Gastrocnemius medialis (tissue), 4 donors: ENCODE measurements at regions not wholly inside any gene's neighbourhood (a gene's known extent, or its start where the extent isn't known, plus 50 kb on each side); places are given as distances from the start of the nearest gene placed in this dataset.

ENCODE experiments used
- ATAC-seq, 2 donors: fragments of 150-250 bp; one replicate each; pipeline ENCODE4 v1.9.1; 2016
- DNase-seq, 2 donors: peaks; one replicate each; pipeline ENCODE4 v3.0.0-alpha.2; 2019
- H3K27ac ChIP-seq, 4 donors: fragments of 200-600 bp; sonication (generic); 1 replicate in 1 of 4; 2 replicates in 3 of 4; pipeline ENCODE4 v1.5.1; 2016 to 2018; ENCODE audit warnings: mild to moderate bottlenecking in 2 of 4, moderate library complexity in 1 of 4
- H3K27me3 ChIP-seq, 3 donors: fragments of 200-600 bp; sonication (generic) in 2 of 3; 1 replicate in 1 of 3; 2 replicates in 2 of 3; pipeline versions ENCODE4 v1.5.1 to v1.6.0; 2016 to 2019; ENCODE audit warnings: mild to moderate bottlenecking in 1 of 3, moderate library complexity in 1 of 3
- H3K36me3 ChIP-seq, 2 donors: fragments of 200-600 bp; sonication (generic) in 1 of 2; one replicate each; pipeline ENCODE4 v1.5.1; 2017 to 2018
- H3K4me1 ChIP-seq, 2 donors: fragments of 200-600 bp; sonication (generic) in 1 of 2; one replicate each; pipeline ENCODE4 v1.5.1; 2016 to 2017; ENCODE audit warnings: mild to moderate bottlenecking in 2 of 2
- H3K4me3 ChIP-seq, 4 donors: fragments of 200-600 bp; sonication (generic) in 3 of 4; 1 replicate in 1 of 4; 2 replicates in 3 of 4; pipeline ENCODE4 v1.5.1; 2016 to 2019; ENCODE audit warnings: mild to moderate bottlenecking in 2 of 4
- H3K9me3 ChIP-seq, 3 donors: fragments of 200-600 bp; sonication (generic) in 2 of 3; 1 replicate in 1 of 3; 2 replicates in 2 of 3; pipeline ENCODE4 v1.5.1; 2016 to 2019
- POLR2A ChIP-seq, 2 donors: fragments of 450-650 bp; IDR thresholded peaks; one replicate each; pipeline ENCODE4 v1.6.1; 2017; ENCODE audit warnings: antibody characterized with exemption in 2 of 2, mild to moderate bottlenecking in 2 of 2, moderate library complexity in 2 of 2
- in situ Hi-C, 4 donors: fragments of 200-750 bp; cut with MboI; loops; one replicate each; pipeline versions ENCODE4 v1.15.0 to v1.8.0; 2017; ENCODE audit warnings: low sequenced_read_pairs in 4 of 4
- intact Hi-C: fragments of 100-400 bp; cut with DNase I; formaldehyde crosslinking; loops from one replicate; pipeline ENCODE4 v1.15.1; 2023; ENCODE audit warnings: low total_unique reads
- TF ChIP-seq, protein P1 (sequence below), 5 experiments: fragments of 450-650 bp in 3 of 5; fragments of 200-600 bp in 2 of 5; sonication (generic) in 2 of 5; IDR thresholded peaks in 4 of 5; conservative IDR thresholded peaks in 1 of 5; 1 replicate in 4 of 5; 2 replicates in 1 of 5; pipeline ENCODE4 v1.5.1; 2016 to 2019; ENCODE audit warnings: antibody characterized with exemption in 5 of 5, mild to moderate bottlenecking in 3 of 5, moderate library complexity in 3 of 5

DNA sequence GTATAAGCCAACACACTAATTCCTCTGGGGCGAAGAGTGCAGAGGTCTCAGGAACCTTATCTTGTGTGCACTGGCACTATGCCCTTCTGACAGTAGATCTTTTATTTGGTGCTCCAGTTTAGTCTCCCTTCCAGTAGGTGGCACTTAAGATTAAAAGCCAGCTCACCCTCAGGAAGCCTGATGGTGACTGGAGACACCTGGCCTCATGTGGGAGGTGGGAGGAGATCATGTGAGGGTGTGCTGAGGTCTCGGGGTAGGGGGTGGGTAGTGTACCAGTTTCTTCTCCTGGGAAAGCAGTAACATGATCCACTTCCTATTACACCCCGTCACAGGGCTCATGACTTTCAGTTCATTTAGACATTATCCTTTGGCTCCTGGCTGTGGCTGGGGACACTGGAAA is 654.9 kb downstream of the ADCYAP1 start:
- intact Hi-C loops = no loop called here
- in situ Hi-C loops = no loop called here
- no peaks in the 10 kb centered on the region for H3K4me1 ChIP-seq
- H3K36me3 ChIP-seq = no peaks in the 10 kb centered on the region
- no peak overlapping the region for H3K4me3 ChIP-seq
- DNase-seq = no peak
- H3K27ac ChIP-seq = no peak overlapping the region
- ATAC-seq = no peak
- H3K27me3 ChIP-seq = no peaks in the 10 kb centered on the region
- TF ChIP-seq, protein P1, sequence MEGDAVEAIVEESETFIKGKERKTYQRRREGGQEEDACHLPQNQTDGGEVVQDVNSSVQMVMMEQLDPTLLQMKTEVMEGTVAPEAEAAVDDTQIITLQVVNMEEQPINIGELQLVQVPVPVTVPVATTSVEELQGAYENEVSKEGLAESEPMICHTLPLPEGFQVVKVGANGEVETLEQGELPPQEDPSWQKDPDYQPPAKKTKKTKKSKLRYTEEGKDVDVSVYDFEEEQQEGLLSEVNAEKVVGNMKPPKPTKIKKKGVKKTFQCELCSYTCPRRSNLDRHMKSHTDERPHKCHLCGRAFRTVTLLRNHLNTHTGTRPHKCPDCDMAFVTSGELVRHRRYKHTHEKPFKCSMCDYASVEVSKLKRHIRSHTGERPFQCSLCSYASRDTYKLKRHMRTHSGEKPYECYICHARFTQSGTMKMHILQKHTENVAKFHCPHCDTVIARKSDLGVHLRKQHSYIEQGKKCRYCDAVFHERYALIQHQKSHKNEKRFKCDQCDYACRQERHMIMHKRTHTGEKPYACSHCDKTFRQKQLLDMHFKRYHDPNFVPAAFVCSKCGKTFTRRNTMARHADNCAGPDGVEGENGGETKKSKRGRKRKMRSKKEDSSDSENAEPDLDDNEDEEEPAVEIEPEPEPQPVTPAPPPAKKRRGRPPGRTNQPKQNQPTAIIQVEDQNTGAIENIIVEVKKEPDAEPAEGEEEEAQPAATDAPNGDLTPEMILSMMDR (IDR thresholded peaks at IDR 0.05 in 4 of 5, conservative IDR thresholded peaks at IDR 0.05 in 1 of 5) = no peak
- no peak for TF ChIP-seq POLR2A (IDR thresholded peaks at IDR 0.05)
- no peaks in the 10 kb centered on the region for H3K9me3 ChIP-seq

DNA sequence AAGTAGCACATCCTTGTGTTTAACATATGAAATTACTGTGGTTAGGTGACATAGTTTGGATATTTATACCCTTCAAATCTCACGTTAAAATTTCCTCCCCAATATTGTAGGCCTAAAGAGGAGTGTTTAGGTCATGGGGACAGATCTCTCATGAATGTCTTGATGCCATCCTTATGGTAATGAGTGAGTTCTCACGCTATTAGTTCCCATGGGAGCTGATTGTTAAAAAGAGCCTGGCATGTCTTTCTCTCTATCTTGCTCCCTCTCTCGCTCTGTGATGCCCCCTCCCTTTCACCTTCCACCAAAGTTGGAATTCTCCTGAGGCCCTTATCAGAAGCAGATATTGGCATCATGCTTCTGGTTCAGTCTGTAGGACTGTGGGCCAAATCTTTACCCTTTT is 660.1 kb downstream of the ADCYAP1 start:
- Histone ChIP-seq H3K36me3 (no peaks in the 10 kb centered on the region), H3K4me1 (no peaks in the 10 kb centered on the region), H3K4me3 (no peak overlapping the region), H3K9me3 (no peaks in the 10 kb centered on the region), H3K27ac (no peak overlapping the region), H3K27me3 (no peaks in the 10 kb centered on the region)
- intact Hi-C loops (no loop called here), in situ Hi-C loops (no loop called here)
- TF ChIP-seq, protein P1 (IDR thresholded peaks at IDR 0.05 in 4 of 5, conservative IDR thresholded peaks at IDR 0.05 in 1 of 5) = no peak
- no peak for TF ChIP-seq POLR2A (IDR thresholded peaks at IDR 0.05)
- ATAC-seq = no peak
- DNase-seq = no peak

GRCh38 chr18:1571206-1571605 is 666.5 kb downstream of the ADCYAP1 start:
- ATAC-seq (no peak), DNase-seq (no peak)
- Histone ChIP-seq H3K4me3 (no peak overlapping the region), H3K27me3 (no peaks in the 10 kb centered on the region), H3K36me3 (no peaks in the 10 kb centered on the region), H3K27ac (no peak overlapping the region), H3K4me1 (no peaks in the 10 kb centered on the region), H3K9me3 (no peaks in the 10 kb centered on the region)
- intact Hi-C loops (no loop called here), in situ Hi-C loops (no loop called here)
- TF ChIP-seq, protein P1 (IDR thresholded peaks at IDR 0.05 in 4 of 5, conservative IDR thresholded peaks at IDR 0.05 in 1 of 5) = no peak
- TF ChIP-seq POLR2A (IDR thresholded peaks at IDR 0.05) = no peak

GRCh38 chr18:1573732-1574131 is 669.1 kb downstream of the ADCYAP1 start:
- Histone ChIP-seq H3K27ac (no peak overlapping the region), H3K4me1 (no peaks in the 10 kb centered on the region), H3K9me3 (no peaks in the 10 kb centered on the region), H3K4me3 (no peak overlapping the region), H3K27me3 (no peaks in the 10 kb centered on the region), H3K36me3 (no peaks in the 10 kb centered on the region)
- TF ChIP-seq POLR2A (IDR thresholded peaks at IDR 0.05) = no peak
- TF ChIP-seq, protein P1 (IDR thresholded peaks at IDR 0.05 in 4 of 5, conservative IDR thresholded peaks at IDR 0.05 in 1 of 5) = no peak
- DNase-seq (no peak), ATAC-seq (no peak)
- intact Hi-C loops = no loop called here
- in situ Hi-C loops = no loop called here

GRCh38 chr18:1575084-1575483 is 670.4 kb downstream of the ADCYAP1 start:
- intact Hi-C loops = no loop called here
- no peaks in the 10 kb centered on the region for H3K36me3 ChIP-seq
- TF ChIP-seq, protein P1 (IDR thresholded peaks at IDR 0.05 in 4 of 5, conservative IDR thresholded peaks at IDR 0.05 in 1 of 5) = no peak
- DNase-seq (no peak), ATAC-seq (no peak)
- H3K9me3 ChIP-seq = no peaks in the 10 kb centered on the region
- H3K27ac ChIP-seq = no peak overlapping the region
- no peaks in the 10 kb centered on the region for H3K4me1 ChIP-seq
- no peak overlapping the region for H3K4me3 ChIP-seq
- in situ Hi-C loops = no loop called here
- no peaks in the 10 kb centered on the region for H3K27me3 ChIP-seq
